Thymus (tissue), 11 donors: ENCODE measurements at regions not wholly inside any gene's neighbourhood (a gene's known extent, or its start where the extent isn't known, plus 50 kb on each side); places are given as distances from the start of the nearest gene placed in this dataset.

Experiments
- DNase-seq, 9 donors: peaks; one replicate each; pipeline ENCODE4 v3.0.0-alpha.2; 2013; ENCODE audit warnings: low spot score in 9 of 9, low read depth in 6 of 9, missing footprints in 1 of 9
- H3K27ac ChIP-seq, 2 donors: one replicate each; pipeline ENCODE4 v1.5.1; 2013; ENCODE audit warnings: control low read depth in 1 of 2, low read depth in 1 of 2, low read length in 1 of 2, mild to moderate bottlenecking in 1 of 2, moderate library complexity in 1 of 2
- H3K27me3 ChIP-seq, 2 donors: one replicate each; pipeline ENCODE4 v1.5.1; 2013; ENCODE audit warnings: low read length in 1 of 2; ENCODE audit not compliant: control insufficient read depth in 2 of 2, insufficient read depth in 1 of 2
- H3K36me3 ChIP-seq, 2 donors: one replicate each; pipeline ENCODE4 v1.5.1; 2013; ENCODE audit warnings: low read length in 1 of 2, mild to moderate bottlenecking in 1 of 2, moderate library complexity in 1 of 2; ENCODE audit not compliant: control insufficient read depth in 2 of 2, insufficient read depth in 2 of 2
- H3K4me1 ChIP-seq, 2 donors: one replicate each; pipeline ENCODE4 v1.5.1; 2013; ENCODE audit warnings: low read length in 2 of 2; ENCODE audit not compliant: control insufficient read depth in 2 of 2, insufficient read depth in 2 of 2
- H3K4me3 ChIP-seq, 2 donors: one replicate each; pipeline ENCODE4 v1.5.1; 2013; ENCODE audit warnings: low read length in 2 of 2, control low read depth in 1 of 2, mild to moderate bottlenecking in 1 of 2
- H3K9me3 ChIP-seq, 2 donors: one replicate each; pipeline ENCODE4 v1.5.1; 2013; ENCODE audit warnings: low read length in 1 of 2, mild to moderate bottlenecking in 1 of 2; ENCODE audit not compliant: control insufficient read depth in 2 of 2, insufficient read depth in 1 of 2
- WGBS: extraction: QIAGEN DNeasy Blood & Tissue Kit; methylation state at CpG from one replicate; pipeline ENCODE4 v1.1.7; 2013; 5-methylcytosine and 5-hydroxymethylcytosine counted together
- donor health status: healthy.

DNA sequence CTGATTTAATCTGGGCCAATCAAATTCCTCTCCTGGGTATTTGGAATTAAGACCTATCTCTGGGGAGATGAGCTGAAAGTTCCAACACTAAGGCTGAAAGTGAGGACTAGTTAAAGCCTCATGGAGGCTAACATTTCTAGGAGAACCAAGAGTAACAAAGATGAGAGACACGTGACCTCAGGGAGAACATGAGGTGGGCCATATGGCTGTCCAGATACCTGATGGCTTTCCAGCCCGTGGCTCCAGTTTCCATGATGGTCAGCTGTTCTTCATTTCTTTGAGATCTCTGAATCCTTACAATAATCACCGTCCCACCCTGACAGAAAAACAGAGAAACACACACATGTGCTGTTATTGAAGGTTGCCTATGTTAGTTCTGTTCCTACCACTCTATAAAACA lies 66.1 kb downstream of the LEPR start:
- Histone ChIP-seq H3K27me3 (no peaks in the 10 kb centered on the region), H3K4me3 (no peak overlapping the region), H3K4me1 (no peaks in the 10 kb centered on the region), H3K27ac (no peak overlapping the region), H3K9me3 (no peaks in the 10 kb centered on the region), H3K36me3 (no peaks in the 10 kb centered on the region)
- WGBS: 97% methylated on average over 3 of the region's 3 CpGs
- DNase-seq: no peak

DNA sequence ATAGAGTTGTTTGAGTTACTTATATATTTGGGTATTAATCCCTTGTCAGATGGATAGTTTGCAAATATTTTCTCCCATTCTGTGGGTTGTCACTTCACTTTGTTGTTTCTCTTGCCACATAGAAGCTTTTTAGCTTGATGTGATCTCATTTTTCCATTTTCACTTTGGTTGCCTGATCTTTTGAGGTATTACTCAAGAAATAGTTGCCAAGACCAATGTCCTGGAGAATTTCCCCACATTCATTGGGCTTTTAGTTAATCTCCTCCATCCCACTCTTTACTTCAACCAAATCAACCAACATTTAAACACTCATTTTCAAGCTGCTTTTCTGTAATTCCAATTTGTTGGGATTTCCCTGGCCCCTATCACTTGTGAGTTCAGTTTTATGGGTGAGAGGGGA lies 69.0 kb downstream of the LEPR start:
- Histone ChIP-seq H3K4me1 (no peaks in the 10 kb centered on the region), H3K36me3 (no peaks in the 10 kb centered on the region), H3K27ac (no peak overlapping the region), H3K9me3 (no peaks in the 10 kb centered on the region), H3K27me3 (no peaks in the 10 kb centered on the region), H3K4me3 (no peak overlapping the region)
- no peak for DNase-seq

DNA sequence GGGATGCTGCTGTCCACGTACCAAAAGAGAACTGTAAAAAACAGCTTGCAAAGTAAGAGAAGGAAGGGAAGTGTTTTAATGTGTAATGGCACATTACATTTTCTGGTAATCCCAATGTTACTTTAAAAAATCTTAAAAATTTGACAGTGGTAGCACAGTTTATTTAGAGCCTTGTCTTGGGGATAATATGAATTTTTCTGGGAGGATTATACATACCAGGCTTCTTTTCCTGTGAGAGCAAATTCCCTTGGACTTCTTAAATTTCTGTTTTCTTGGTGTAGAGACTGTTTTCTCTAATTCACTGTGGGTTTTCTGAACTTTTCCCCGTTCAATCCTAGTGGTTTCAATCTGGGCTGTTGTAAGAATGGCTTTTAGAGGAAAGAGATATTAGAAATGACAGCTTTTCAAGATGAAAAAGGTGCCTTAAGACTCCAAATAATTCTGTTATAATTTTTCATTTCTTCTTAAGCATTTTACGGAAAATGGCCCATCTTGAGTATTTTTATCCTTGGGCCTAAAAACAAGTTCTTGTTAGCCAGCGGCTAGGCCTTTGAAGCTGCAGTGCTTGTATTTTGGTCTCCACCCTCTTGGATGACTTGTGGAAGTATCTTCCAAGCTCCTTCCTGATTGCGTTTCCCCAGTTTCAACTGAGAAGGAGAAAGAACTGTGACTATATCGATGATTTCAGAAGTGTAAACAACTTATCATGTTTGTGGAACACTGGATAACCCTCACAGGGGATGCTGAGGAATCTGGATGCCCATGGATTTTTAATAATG lies 70.0 kb downstream of the LEPR start:
- no peaks in the 10 kb centered on the region for H3K27me3 ChIP-seq
- no peak for DNase-seq
- H3K4me3 ChIP-seq: no peak overlapping the region
- H3K9me3 ChIP-seq: no peaks in the 10 kb centered on the region
- H3K27ac ChIP-seq: no peak overlapping the region
- H3K4me1 ChIP-seq: no peaks in the 10 kb centered on the region
- 97% methylated on average over 6 of the region's 6 CpGs for WGBS
- H3K36me3 ChIP-seq: no peaks in the 10 kb centered on the region

DNA sequence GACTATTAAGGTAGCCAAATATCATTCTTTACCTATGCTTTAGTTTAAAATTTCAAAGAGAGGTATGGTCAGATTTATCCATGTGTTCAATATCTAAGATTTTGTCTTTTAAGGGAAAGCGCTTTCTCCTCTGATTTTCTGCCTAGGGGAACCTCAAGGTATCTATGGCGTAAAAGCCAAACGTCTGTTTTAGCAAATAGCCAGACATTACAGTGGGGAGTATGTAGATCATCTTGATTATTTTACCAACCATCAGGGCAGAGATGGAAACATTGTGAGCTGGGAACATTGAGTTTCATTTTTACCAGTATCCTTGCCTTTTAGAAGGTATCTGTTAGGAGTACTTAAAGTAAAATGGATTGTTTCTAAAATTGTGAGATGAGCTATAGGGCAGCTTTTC lies 71.0 kb downstream of the LEPR start:
- Histone ChIP-seq H3K27ac (no peak overlapping the region), H3K4me1 (no peaks in the 10 kb centered on the region), H3K36me3 (no peaks in the 10 kb centered on the region), H3K4me3 (no peak overlapping the region), H3K27me3 (no peaks in the 10 kb centered on the region), H3K9me3 (no peaks in the 10 kb centered on the region)
- DNase-seq: no peak
- 79% methylated on average over 3 of the region's 3 CpGs for WGBS

DNA sequence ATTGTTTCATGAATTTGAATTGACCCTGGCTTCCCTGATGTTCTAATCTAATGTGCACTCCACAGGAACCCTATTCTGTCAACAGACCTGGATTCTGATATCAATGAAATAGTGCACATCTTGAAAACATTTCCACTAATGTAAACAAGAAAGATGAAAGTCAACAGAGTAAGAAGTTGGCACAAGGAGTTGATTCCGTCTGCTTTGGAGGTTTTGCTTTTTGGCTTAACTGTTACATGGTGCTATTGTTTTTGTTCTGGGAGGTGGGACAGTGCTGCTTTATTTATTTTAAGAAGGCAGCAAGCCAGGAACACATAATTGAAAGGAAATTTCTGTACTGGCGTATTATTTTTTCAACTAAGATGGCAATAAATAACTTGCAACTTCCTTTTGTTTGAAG lies 73.3 kb downstream of the LEPR start:
- Histone ChIP-seq H3K27me3 (no peaks in the 10 kb centered on the region), H3K4me1 (no peaks in the 10 kb centered on the region), H3K36me3 (no peaks in the 10 kb centered on the region), H3K4me3 (no peak overlapping the region), H3K27ac (no peak overlapping the region), H3K9me3 (no peaks in the 10 kb centered on the region)
- no peak for DNase-seq
- WGBS: 62% methylated on average over 2 of the region's 2 CpGs

DNA sequence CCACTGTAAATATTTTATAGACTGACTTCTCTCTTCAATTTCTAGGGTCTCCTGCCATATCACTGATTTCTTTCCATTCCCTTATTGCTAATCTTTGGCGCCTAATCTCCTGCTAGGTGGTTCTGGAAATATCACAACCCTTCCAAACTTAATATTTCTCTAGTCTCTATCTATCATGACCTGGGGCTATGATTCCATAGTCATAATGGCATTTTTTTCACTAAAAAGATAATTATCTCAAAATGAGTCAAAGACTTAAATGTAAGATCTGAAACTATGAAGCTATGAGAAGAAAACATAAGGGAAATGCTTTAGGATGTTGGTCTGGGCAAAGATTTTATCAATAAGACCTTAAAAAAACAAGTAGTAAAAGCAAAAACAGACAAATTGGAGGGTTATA lies 74.2 kb downstream of the LEPR start:
- no peaks in the 10 kb centered on the region for H3K9me3 ChIP-seq
- H3K4me1 ChIP-seq: no peaks in the 10 kb centered on the region
- no peak overlapping the region for H3K4me3 ChIP-seq
- H3K36me3 ChIP-seq: no peaks in the 10 kb centered on the region
- H3K27ac ChIP-seq: no peak overlapping the region
- WGBS: 100% methylated on average over 1 of the region's 1 CpG
- no peaks in the 10 kb centered on the region for H3K27me3 ChIP-seq
- DNase-seq: no peak

DNA sequence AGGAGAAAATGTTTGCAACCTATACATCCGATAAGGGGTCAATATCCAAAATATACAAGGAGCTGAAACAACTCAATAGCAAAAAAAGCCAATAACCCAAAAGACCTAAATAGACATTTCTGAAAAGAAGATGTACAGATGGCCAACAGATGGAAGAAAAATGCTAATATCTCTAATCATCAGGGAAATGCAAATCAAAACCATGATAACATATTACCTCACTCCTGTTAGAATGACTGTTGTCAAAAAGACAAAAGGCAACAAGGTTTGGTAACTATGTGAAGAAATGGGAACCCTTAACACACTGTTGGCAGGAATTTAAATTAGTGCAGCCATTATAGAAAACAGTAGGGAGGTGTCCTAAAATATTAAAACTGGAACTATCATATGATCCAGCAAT lies 74.7 kb downstream of the LEPR start:
- Histone ChIP-seq H3K36me3 (no peaks in the 10 kb centered on the region), H3K27ac (no peak overlapping the region), H3K4me3 (no peak overlapping the region), H3K27me3 (no peaks in the 10 kb centered on the region), H3K4me1 (no peaks in the 10 kb centered on the region), H3K9me3 (no peaks in the 10 kb centered on the region)
- no peak for DNase-seq
- 98% methylated on average over 1 of the region's 1 CpG for WGBS

DNA sequence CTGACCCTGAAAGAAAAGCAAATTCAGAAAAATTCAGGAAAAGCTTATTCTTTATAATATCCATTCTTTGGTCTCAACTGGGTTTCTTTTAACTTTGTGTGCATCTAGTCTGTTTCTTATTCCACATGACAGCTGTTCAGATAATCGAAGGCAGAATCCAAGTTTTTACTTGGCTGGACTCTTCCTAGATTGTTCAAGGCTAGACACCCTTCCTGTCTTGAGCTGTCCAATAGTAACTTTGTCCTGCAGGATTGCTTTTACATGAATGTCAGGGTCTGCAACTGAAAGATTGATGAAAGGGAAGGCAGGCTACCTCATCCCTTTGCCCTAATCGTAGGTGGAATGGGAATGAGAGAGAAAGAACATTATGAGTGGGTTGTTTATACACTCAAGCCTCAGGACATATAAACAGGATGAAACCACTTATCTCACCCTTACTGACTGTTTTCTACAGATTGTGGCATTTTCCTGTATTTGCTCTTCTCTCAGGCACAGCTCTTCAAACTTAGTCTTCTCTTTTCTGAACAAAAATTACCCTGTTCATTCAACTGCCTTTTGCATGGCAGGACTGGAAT lies 76.9 kb downstream of the LEPR start:
- Histone ChIP-seq H3K4me3 (no peak overlapping the region), H3K27ac (no peak overlapping the region), H3K36me3 (no peaks in the 10 kb centered on the region), H3K27me3 (no peaks in the 10 kb centered on the region), H3K9me3 (no peaks in the 10 kb centered on the region), H3K4me1 (no peaks in the 10 kb centered on the region)
- no peak for DNase-seq
- 85% methylated on average over 2 of the region's 2 CpGs for WGBS

DNA sequence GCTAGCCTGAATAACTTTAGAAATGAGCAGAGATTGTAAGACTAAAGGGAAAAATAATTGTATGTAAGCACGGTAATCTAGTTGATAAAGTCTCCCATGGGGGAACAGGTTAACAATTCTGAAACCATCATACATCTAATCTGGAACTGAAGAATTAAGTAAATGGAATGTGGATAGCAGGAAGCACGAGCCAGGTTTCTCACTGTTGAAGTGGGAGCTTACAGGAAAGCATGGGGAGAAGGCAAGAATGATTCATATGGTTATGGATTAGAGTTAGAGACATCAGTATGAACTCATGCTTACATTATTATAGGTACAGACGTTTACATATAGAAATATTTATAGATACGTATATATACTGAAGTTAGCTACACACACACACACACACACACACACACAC lies 83.0 kb downstream of the LEPR start:
- 87% methylated on average over 4 of the region's 4 CpGs for WGBS
- no peak for DNase-seq
- H3K36me3 ChIP-seq: no peaks in the 10 kb centered on the region
- no peak overlapping the region for H3K27ac ChIP-seq
- H3K4me1 ChIP-seq: no peaks in the 10 kb centered on the region
- H3K27me3 ChIP-seq: no peaks in the 10 kb centered on the region
- H3K9me3 ChIP-seq: no peaks in the 10 kb centered on the region
- no peak overlapping the region for H3K4me3 ChIP-seq
